SHP77 treated with DMSO at 0.1 percent for 48 hours (cell line): ENCODE measurements at regions not wholly inside any gene's neighbourhood (a gene's known extent, or its start where the extent isn't known, plus 50 kb on each side); places are given as distances from the start of the nearest gene placed in this dataset.

Experiments used
- DNase-seq: peaks from one replicate; lab custom pipeline; 2025; lab: John Stamatoyannopoulos, UW

GRCh38 chr12:90257927-90258624, 549.4 kb upstream of the ATP2B1 start:
- DNase-seq, result no peak

- no peak for DNase-seq
Observed at GRCh38 chr12:90254796-90255195, 546.2 kb upstream of the ATP2B1 start.

DNA sequence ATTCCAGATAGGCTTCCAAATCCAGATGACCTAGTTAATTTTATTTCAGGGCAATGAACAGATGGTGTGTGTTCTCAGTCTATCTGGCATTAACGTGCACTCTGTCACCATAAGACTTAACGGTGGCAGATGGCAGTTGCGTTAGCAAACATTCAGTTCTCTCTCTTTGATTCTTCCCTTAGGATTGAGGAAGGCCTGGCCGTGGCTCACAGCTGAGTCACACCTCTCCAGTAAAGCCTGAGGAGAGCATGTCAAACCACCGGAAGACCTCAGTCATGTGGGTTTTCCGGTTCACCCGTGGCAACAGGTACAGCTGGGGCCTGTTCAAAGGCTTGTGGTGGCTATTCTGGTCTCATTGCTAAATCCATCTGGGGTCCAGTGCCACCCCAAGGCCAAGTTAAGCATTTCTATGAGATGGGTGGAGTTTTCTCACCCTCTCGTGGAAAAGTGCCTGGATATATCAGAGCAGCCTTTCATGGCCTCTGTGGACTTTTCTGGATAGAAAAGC, 545.1 kb upstream of the ATP2B1 start:
- peak; percentile 87 for DNase-seq

- no peak for DNase-seq
Observed at GRCh38 chr12:90253136-90253535, 544.5 kb upstream of the ATP2B1 start.

DNA sequence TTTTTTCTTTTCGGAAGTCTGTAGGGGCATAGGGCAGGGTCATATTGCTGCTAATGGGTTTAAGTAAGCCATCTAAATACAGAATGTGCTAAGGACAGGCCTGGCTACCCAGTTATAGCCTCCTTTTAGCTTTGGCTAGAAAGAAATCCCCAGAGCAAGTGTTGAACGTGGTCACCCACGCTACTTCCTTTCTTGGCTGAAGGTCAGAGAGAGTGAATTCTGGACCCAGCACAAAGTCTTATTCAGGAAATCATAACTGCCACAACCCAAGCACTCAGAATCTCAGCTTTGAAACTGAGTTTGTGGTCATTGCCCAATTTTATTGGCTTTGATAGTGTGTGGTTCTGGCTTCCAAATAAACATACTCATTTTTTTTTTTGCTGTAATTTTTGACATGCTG, 542.1 kb upstream of the ATP2B1 start:
- no peak for DNase-seq

GRCh38 chr12:90250042-90250441, 541.4 kb upstream of the ATP2B1 start:
- DNase-seq, result no peak

DNA sequence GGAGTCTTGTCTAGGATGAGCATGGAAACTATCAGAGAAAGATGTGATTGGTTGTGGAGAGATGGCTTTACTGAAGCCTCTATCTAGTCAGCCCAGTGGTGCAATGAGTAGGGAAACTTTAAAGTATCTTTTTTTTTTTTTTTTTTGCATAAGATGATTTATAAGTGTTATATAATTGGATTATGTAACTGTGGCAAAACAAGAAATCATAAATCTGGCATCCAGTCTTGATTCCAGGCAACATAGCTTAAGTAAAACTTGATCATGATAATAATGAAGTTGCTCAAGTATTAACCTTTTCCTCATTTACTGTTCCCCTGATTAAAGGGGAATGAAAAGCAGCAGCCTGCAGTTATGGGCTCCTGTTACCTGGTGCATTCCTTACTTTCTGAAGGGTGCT, 538.0 kb upstream of the ATP2B1 start:
- DNase-seq, result no peak

GRCh38 chr12:90245391-90245790, 536.8 kb upstream of the ATP2B1 start:
- DNase-seq, result no peak

DNA sequence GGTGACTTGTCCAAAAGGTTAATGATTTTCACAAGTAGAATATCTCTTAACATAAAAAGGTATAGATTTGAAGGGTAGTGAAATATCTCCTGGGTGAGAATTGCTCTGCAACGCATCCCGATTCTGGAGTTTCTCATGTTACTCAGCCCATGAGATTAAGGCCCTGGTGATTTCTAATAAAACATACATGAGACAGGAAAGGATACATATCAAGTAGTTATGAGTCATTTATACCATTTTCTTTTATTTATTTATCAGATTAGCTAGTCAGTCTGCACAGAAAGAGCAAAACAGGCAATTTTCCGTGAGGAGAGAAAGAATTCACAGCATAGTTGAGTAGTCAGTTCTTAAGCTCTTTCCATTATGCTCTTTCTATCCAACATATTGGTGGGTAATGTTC, 535.6 kb upstream of the ATP2B1 start:
- DNase-seq, result no peak

- no peak for DNase-seq
Observed at GRCh38 chr12:90243211-90243610, 534.6 kb upstream of the ATP2B1 start.

- no peak for DNase-seq
Observed at GRCh38 chr12:90239732-90240260, 531.2 kb upstream of the ATP2B1 start.

DNA sequence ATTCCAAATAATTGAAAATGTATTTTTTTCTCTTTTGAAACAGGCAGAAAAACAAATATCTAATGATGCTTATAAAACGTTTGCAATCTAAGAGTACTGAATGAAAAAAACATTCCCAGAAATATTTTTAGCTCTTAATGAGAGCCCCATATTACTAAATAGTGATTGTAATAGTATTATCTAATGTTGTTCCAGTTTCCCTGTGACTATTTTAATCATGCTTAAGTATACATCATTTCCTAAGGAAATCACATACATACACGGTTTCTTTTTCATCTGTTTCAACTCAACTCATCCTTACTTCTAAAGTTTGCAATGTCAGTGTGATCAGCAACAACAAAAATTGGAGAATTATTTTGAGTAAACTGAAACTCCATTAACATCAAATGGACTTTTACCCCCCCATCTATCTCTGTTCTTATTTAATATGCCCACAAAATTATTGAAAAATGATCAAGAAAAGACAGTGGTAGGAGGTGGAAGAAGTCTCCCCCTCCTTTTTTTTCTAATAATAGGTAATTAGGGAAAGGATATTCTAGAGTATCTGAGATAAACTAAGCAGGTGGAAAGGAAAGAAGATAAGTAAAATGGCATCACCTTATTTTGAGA, 530.1 kb upstream of the ATP2B1 start:
- no peak for DNase-seq

- no peak for DNase-seq
Observed at GRCh38 chr12:90237841-90238240, 529.2 kb upstream of the ATP2B1 start.

DNA sequence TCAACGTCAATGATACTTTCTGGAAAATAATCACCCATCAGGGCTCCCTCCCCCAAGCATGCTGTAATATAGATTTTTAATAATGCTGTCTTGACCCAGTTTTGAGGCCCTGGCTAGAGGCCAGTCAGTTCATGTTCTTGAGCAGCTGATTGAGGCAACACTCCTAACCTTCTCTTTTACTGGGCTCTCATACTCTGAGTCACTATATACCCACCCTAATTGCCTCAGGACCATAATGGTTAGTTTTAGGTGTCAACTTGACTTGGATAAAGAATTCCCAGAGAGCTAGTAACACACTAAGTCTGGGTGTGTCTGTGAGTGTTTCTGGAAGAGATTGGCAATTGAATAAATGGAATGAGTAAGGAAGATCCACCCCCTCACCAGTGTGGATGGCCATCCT, 527.0 kb upstream of the ATP2B1 start:
- DNase-seq, result no peak

GRCh38 chr12:90234472-90234871, 525.8 kb upstream of the ATP2B1 start:
- DNase-seq, result no peak

DNA sequence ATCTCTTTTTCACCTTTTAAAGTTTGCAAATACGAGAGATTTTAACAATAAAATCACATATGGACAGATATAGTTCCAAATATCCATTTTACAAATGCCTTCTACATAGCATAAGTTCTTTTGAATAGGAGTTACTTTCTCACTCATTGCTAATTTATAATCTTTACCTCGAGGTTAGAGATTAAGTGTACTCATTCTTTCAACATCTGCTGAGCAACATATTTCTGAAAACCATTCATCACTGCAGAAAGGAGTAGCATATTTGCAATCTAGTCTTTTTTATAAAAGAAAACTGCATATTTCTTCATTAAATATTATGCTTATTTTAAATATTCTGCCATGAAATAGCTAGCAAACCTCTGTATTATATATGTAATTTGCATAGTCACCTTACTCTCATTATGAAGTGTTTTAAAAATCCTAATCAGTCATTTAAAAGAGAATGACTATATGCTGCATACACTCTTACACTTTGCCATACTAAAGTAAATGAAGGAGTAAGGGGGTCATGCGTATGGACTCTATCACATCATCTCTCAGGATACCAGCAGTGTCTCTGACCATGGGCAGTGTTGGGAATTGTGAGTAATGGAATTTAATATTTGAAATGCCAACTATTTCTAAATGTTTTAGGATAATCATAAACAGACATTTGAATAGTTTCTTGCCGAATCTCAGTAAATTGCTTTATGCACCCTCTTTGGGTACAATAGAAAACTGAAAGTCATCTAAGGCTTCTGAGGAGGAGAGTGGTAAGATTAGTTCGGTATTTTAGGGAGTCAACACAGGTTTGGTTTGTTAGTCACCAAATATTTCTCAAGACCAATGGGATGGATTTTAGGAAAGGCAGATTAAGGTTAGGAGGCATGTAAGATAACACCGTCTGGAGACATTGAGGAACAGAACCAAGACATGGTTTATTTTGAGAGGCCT, 524.8 kb upstream of the ATP2B1 start:
- no peak for DNase-seq

DNA sequence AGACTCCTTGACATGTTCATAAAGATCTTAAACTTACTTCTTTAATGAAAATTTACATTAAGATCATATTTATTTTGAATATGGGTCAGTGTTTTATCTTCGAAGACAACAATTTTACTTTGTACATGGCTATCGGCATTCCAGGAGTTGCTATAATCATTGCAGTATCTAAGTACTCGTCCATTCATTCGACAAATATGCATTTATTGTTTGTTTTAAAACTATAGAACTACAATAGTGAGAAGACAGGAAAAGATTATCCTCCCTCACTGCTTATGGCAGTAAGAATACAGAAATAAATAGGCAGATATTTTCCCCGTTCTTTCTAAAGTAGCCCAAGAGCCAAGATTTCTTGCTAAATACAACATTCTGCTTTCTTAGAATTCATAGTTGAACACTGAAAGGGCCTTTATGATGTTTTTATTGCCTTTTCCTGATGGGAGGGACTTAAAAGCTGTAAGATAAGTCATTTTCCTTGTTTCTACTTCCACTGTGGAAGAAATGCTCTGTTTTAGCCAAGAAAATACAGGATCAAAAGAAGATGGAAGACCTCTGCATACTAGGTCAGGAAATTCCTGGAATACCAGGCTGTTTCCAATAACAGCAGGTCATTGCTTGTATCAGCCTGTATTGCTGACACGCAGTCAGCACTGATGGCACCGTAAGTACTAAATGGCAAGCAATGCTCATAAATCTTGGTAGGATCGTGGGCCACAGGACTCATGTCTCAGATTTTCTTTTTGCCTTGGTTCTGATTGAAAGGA, 521.0 kb upstream of the ATP2B1 start:
- no peak for DNase-seq

DNA sequence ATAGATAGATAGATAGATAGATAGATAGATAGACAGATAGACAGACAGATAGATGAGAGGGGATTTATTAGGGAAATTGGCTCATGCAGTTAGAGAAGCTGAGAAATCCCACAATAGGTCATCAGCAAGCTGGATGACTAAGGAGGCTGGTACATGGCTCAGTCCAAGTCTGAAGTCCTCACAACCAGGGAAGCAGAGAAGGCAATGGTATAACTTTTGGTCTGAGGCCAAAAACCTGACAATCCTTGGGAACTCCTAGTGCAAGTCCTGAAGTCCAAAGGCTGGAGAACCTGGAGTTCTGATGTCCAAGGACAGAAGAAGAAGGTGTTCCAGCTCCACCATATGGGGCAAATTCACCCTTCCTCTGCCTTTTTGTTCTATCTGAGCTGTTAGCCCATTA, 517.6 kb upstream of the ATP2B1 start:
- no peak for DNase-seq

GRCh38 chr12:90216815-90217214, 508.2 kb upstream of the ATP2B1 start:
- DNase-seq, result no peak

GRCh38 chr12:90216020-90216552, 507.4 kb upstream of the ATP2B1 start:
- no peak for DNase-seq

DNA sequence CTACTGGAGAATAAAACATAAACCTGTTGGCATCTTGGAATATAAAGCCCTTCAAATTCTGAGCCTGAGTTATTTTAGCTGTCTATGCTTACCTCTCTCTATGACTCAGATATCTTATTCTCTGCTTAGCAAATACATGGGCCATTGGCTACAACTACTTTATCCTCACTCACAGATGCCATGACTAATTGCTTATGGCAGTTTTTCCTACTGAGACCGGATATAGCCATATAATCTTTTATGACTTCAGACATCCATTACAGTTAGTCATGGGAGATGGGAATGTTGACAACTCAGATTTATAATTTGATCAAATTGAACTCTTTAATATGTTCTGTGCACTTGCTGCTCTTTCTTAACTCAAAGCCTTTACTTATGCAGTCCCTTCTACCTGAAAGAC, 502.4 kb upstream of the ATP2B1 start:
- DNase-seq, result no peak
